H1 (cell line): ENCODE measurements at regions not wholly inside any gene's neighbourhood (a gene's known extent, or its start where the extent isn't known, plus 50 kb on each side); places are given as distances from the start of the nearest gene placed in this dataset.

Experiments
- CBX5 ChIP-seq: fragments of 300-800, 300-1000 bp; sonication (generic); IDR thresholded peaks from 2 replicates; pipeline ENCODE4 v1.7.1; 2016; ENCODE audit warnings: antibody characterized with exemption, low read length, low read depth
- EGR1 ChIP-seq: IDR thresholded peaks from 2 replicates; pipeline ENCODE4 v1.6.1; 2011; ENCODE audit warnings: low read depth, low read length, borderline replicate concordance
- EP300 ChIP-seq, 2 experiments: IDR thresholded peaks; 1 replicate in 1 of 2; 2 replicates in 1 of 2; pipeline ENCODE4 v1.6.1; 2011 to 2012; ENCODE audit warnings: low read depth in 2 of 2, low read length in 2 of 2, mild to moderate bottlenecking in 2 of 2, borderline replicate concordance in 1 of 2, inconsistent platforms in 1 of 2, moderate library complexity in 1 of 2
- EZH2 ChIP-seq: fragments of 200-600 bp; sonication (generic); IDR thresholded peaks from 2 replicates; pipeline ENCODE4 v1.7.1; 2012; ENCODE audit warnings: low read depth, mild to moderate bottlenecking, moderate library complexity, low read length, inconsistent platforms; ENCODE audit not compliant: severe bottlenecking
- JUND ChIP-seq: IDR thresholded peaks from 2 replicates; pipeline ENCODE4 v1.6.1; 2011; ENCODE audit warnings: mild to moderate bottlenecking, improper control_type of control experiment, low read length
- MAX ChIP-seq: IDR thresholded peaks from 2 replicates; pipeline ENCODE4 v1.6.1; 2012; ENCODE audit warnings: inconsistent platforms
- TF ChIP-seq, protein P1 (sequence below), 3 experiments: IDR thresholded peaks; 1 replicate in 2 of 3; 2 replicates in 1 of 3; pipeline versions ENCODE4 v1.5.1 to v1.6.1; 2011; ENCODE audit warnings: low read length in 3 of 3, mild to moderate bottlenecking in 3 of 3, inconsistent platforms in 2 of 3, low read depth in 1 of 3, moderate library complexity in 1 of 3; ENCODE audit not compliant: insufficient read depth in 1 of 3; ENCODE audit errors: control extremely low read depth in 1 of 3

DNA sequence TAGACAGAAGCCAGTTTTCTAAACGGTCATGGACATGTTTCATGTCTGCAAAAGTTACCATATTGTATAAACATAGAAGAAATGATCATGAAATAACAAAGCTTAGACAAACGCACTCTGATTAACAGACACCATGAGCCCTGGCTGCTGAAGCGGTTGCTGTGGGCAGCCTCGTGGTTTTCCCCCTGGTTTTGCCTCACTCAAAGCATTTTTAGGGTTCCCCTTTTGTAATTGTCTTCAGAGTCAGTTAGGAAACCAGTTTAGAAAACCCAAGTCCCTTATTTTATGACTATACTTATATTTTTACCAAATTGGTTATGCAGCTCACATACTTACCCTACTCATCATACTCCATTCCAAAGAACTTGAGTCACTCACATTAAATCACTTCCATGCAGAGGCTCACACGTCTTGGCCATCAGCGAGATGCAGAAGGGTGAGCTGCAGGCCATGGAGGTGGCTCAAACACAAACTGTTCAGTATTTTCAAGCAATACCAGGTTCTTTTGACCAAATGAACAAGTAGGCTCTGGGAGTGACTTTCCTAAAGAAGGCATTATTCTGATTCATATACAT, 105.6 kb upstream of the SALL3 start:
- no peak for TF ChIP-seq EP300 (IDR thresholded peaks at IDR 0.05; ENCODE audit: borderline replicate concordance in 1 of 2, low read depth in 2 of 2, low read length in 2 of 2)
- TF ChIP-seq, protein P1, sequence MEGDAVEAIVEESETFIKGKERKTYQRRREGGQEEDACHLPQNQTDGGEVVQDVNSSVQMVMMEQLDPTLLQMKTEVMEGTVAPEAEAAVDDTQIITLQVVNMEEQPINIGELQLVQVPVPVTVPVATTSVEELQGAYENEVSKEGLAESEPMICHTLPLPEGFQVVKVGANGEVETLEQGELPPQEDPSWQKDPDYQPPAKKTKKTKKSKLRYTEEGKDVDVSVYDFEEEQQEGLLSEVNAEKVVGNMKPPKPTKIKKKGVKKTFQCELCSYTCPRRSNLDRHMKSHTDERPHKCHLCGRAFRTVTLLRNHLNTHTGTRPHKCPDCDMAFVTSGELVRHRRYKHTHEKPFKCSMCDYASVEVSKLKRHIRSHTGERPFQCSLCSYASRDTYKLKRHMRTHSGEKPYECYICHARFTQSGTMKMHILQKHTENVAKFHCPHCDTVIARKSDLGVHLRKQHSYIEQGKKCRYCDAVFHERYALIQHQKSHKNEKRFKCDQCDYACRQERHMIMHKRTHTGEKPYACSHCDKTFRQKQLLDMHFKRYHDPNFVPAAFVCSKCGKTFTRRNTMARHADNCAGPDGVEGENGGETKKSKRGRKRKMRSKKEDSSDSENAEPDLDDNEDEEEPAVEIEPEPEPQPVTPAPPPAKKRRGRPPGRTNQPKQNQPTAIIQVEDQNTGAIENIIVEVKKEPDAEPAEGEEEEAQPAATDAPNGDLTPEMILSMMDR (IDR thresholded peaks at IDR 0.05; ENCODE audit: control extremely low read depth in 1 of 3, insufficient read depth in 1 of 3, low read depth in 1 of 3, low read length in 3 of 3): no peak
- no peak for TF ChIP-seq JUND
- TF ChIP-seq CBX5: no peak
- no peak for TF ChIP-seq MAX
- no peak for TF ChIP-seq EGR1
- TF ChIP-seq EZH2: no peak
